Fibroblast of mammary gland (primary cell): ENCODE measurements at regions not wholly inside any gene's neighbourhood (a gene's known extent, or its start where the extent isn't known, plus 50 kb on each side); places are given as distances from the start of the nearest gene placed in this dataset.

ENCODE experiments used
- DNase-seq: peaks from one replicate; pipeline ENCODE4 v3.0.0-alpha.2; 2010; ENCODE audit warnings: low read depth
- H3K4me3 ChIP-seq: 2 replicates; pipeline ENCODE4 v1.5.1; 2011; ENCODE audit warnings: low read depth, mild to moderate bottlenecking, low read length, moderate library complexity; ENCODE audit not compliant: control insufficient read depth
- CTCF ChIP-seq: conservative IDR thresholded peaks from 2 replicates; pipeline ENCODE4 v1.5.1; 2011; ENCODE audit warnings: low read depth, low read length, inconsistent platforms; ENCODE audit not compliant: control insufficient read depth, insufficient read depth

- TF ChIP-seq CTCF = no peak
- no peak overlapping the region for H3K4me3 ChIP-seq
- DNase-seq = no peak
These were observed 717.9 kb downstream of the AMY1C start for GRCh38 chr1:104467590-104467989.

- no peak for TF ChIP-seq CTCF
- H3K4me3 ChIP-seq = no peak overlapping the region
- no peak for DNase-seq
These were observed 718.6 kb downstream of the AMY1C start for GRCh38 chr1:104468282-104468681.

- no peak for DNase-seq
- TF ChIP-seq CTCF = no peak
- H3K4me3 ChIP-seq = no peak overlapping the region
These were observed 726.4 kb downstream of the AMY1C start for GRCh38 chr1:104476126-104476525.

GRCh38 chr1:104488296-104489015, 738.8 kb downstream of the AMY1C start:
- TF ChIP-seq CTCF = no peak
- no peak for DNase-seq
- no peak overlapping the region for H3K4me3 ChIP-seq

GRCh38 chr1:104526158-104526795, 776.6 kb downstream of the AMY1C start:
- no peak for DNase-seq
- no peak for TF ChIP-seq CTCF
- H3K4me3 ChIP-seq = no peak overlapping the region

- no peak for TF ChIP-seq CTCF
- no peak overlapping the region for H3K4me3 ChIP-seq
These were observed 782.3 kb downstream of the AMY1C start for GRCh38 chr1:104531990-104532389.

More at GRCh38 chr1:104531990-104532389, 782.3 kb downstream of the AMY1C start:
- DNase-seq = no peak
